ENCODE measurements at regions not wholly inside any gene's neighbourhood (a gene's known extent, or its start where the extent isn't known, plus 50 kb on each side); places are given as distances from the start of the nearest gene placed in this dataset.

- FAIRE-seq (no peak), DNase-seq (ENCODE audit: low read depth) (no peak)
- H3K27me3 ChIP-seq (ENCODE audit: control insufficient read depth, insufficient read depth, low read length) = no peaks in the 10 kb centered on the region
- TF ChIP-seq, protein P1, sequence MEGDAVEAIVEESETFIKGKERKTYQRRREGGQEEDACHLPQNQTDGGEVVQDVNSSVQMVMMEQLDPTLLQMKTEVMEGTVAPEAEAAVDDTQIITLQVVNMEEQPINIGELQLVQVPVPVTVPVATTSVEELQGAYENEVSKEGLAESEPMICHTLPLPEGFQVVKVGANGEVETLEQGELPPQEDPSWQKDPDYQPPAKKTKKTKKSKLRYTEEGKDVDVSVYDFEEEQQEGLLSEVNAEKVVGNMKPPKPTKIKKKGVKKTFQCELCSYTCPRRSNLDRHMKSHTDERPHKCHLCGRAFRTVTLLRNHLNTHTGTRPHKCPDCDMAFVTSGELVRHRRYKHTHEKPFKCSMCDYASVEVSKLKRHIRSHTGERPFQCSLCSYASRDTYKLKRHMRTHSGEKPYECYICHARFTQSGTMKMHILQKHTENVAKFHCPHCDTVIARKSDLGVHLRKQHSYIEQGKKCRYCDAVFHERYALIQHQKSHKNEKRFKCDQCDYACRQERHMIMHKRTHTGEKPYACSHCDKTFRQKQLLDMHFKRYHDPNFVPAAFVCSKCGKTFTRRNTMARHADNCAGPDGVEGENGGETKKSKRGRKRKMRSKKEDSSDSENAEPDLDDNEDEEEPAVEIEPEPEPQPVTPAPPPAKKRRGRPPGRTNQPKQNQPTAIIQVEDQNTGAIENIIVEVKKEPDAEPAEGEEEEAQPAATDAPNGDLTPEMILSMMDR (IDR thresholded peaks at IDR 0.05; ENCODE audit: insufficient read depth, low read length, severe bottlenecking) = no peak
- H3K4me3 ChIP-seq (ENCODE audit: low read depth, low read length) = no peak overlapping the region
- H3K36me3 ChIP-seq (ENCODE audit: control insufficient read depth, insufficient read depth, low read length) = no peaks in the 10 kb centered on the region
Measured at GRCh38 chr3:96483781-96484180, 330.6 kb upstream of the EPHA6 start.

- H3K4me3 ChIP-seq (ENCODE audit: low read depth, low read length) = no peak overlapping the region
- DNase-seq (ENCODE audit: low read depth) = no peak
- no peaks in the 10 kb centered on the region for H3K27me3 ChIP-seq (ENCODE audit: control insufficient read depth, insufficient read depth, low read length)
- TF ChIP-seq, protein P1 (IDR thresholded peaks at IDR 0.05; ENCODE audit: insufficient read depth, low read length, severe bottlenecking) = no peak
- no peak for FAIRE-seq
- no peaks in the 10 kb centered on the region for H3K36me3 ChIP-seq (ENCODE audit: control insufficient read depth, insufficient read depth, low read length)
Measured at GRCh38 chr3:96488708-96489107, 325.7 kb upstream of the EPHA6 start.

DNA sequence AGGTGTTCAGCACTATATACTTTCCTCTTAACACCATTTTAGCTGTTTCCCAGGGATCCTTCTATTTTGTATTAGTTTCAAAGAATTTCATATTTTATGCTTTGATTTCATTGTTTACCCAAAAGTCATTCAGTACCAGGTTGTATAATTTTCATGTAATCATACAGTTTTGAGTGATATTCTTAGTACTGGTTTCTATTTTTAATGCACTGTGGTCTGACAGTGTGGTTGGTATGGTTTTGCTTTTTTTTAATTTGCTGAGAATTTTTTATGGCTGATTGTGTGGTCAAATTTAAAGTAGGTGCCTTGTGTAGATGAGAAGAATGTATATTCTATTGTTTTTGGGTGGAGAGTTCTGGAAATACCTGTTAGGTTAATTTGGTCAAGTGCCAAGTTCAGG is 323.4 kb upstream of the EPHA6 start:
- no peak for FAIRE-seq
- Histone ChIP-seq H3K4me3 (ENCODE audit: low read depth, low read length) (no peak overlapping the region), H3K36me3 (ENCODE audit: control insufficient read depth, insufficient read depth, low read length) (no peaks in the 10 kb centered on the region), H3K27me3 (ENCODE audit: control insufficient read depth, insufficient read depth, low read length) (no peaks in the 10 kb centered on the region)
- TF ChIP-seq, protein P1 (IDR thresholded peaks at IDR 0.05; ENCODE audit: insufficient read depth, low read length, severe bottlenecking) = no peak
- DNase-seq (ENCODE audit: low read depth) = no peak

- no peak for DNase-seq (ENCODE audit: low read depth)
- H3K36me3 ChIP-seq (ENCODE audit: control insufficient read depth, insufficient read depth, low read length) = no peaks in the 10 kb centered on the region
- H3K27me3 ChIP-seq (ENCODE audit: control insufficient read depth, insufficient read depth, low read length) = no peaks in the 10 kb centered on the region
- H3K4me3 ChIP-seq (ENCODE audit: low read depth, low read length) = no peak overlapping the region
- FAIRE-seq = no peak
- TF ChIP-seq, protein P1 (IDR thresholded peaks at IDR 0.05; ENCODE audit: insufficient read depth, low read length, severe bottlenecking) = no peak
Measured at GRCh38 chr3:96491868-96492267, 322.5 kb upstream of the EPHA6 start.

DNA sequence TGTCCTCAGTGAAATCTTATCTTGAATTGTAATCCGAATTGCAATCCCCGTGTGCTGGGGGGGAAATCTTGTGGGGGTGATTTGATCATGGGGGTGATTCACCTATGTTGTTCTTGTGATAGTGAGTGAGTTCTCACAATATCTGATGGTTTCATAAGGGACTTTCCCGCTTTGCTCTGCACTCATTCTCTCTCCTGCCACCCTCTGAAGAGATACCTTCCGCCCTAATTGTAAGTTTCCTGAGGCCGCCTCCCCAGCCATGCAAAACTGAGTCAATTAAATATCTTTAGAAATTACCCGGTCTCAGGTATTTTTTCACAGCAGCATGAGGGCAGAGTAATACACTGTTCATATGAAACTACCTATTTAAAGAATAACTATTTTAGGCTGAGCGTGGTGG is 304.1 kb upstream of the EPHA6 start:
- no peak for DNase-seq (ENCODE audit: low read depth)
- no peak for FAIRE-seq
- TF ChIP-seq, protein P1 (IDR thresholded peaks at IDR 0.05; ENCODE audit: insufficient read depth, low read length, severe bottlenecking) = no peak
- no peaks in the 10 kb centered on the region for H3K27me3 ChIP-seq (ENCODE audit: control insufficient read depth, insufficient read depth, low read length)
- no peaks in the 10 kb centered on the region for H3K36me3 ChIP-seq (ENCODE audit: control insufficient read depth, insufficient read depth, low read length)
- no peak overlapping the region for H3K4me3 ChIP-seq (ENCODE audit: low read depth, low read length)

- no peak for DNase-seq (ENCODE audit: low read depth)
- no peak for FAIRE-seq
- H3K36me3 ChIP-seq (ENCODE audit: control insufficient read depth, insufficient read depth, low read length) = no peaks in the 10 kb centered on the region
Measured at GRCh38 chr3:96537165-96537564, 277.2 kb upstream of the EPHA6 start.

More at GRCh38 chr3:96537165-96537564, 277.2 kb upstream of the EPHA6 start:
- Histone ChIP-seq H3K27me3 (ENCODE audit: control insufficient read depth, insufficient read depth, low read length) (no peaks in the 10 kb centered on the region), H3K4me3 (ENCODE audit: low read depth, low read length) (no peak overlapping the region)
- TF ChIP-seq, protein P1 (IDR thresholded peaks at IDR 0.05; ENCODE audit: insufficient read depth, low read length, severe bottlenecking) = no peak
